Calu3 (cell line): ENCODE measurements at regions not wholly inside any gene's neighbourhood (a gene's known extent, or its start where the extent isn't known, plus 50 kb on each side); places are given as distances from the start of the nearest gene placed in this dataset.

Experiments
- BruUV-seq: library from RNA; stranded (reverse); fragments of 400-500 nt; replicated peaks from 2 replicates; lab custom pipeline; 2021; lab: Mats Ljungman, UMichigan
- CTCF ChIA-PET: fragments of 300-600 bp; sonication (Branson Sonifier 250); formaldehyde crosslinking; loops from one replicate; lab custom pipeline; 2022; ENCODE audit warnings: antibody characterized with exemption; lab: Charles Lee
- DNase-seq: peaks from one replicate; pipeline ENCODE4 v3.0.0; 2022
- H3K27ac Mint-ChIP-seq: one replicate; pipeline ENCODE4 v1.8.0; 2022; ENCODE audit warnings: mixed read lengths; ENCODE audit not compliant: unreplicated experiment
- H3K27me3 Mint-ChIP-seq: one replicate; pipeline ENCODE4 v1.8.0; 2022; ENCODE audit warnings: mixed read lengths; ENCODE audit not compliant: unreplicated experiment
- H3K36me3 Mint-ChIP-seq: one replicate; pipeline ENCODE4 v1.8.0; 2022; ENCODE audit warnings: mild to moderate bottlenecking, moderate library complexity, mixed read lengths; ENCODE audit not compliant: insufficient read depth, unreplicated experiment
- H3K4me1 Mint-ChIP-seq: one replicate; pipeline ENCODE4 v1.8.0; 2022; ENCODE audit warnings: mild to moderate bottlenecking, low read depth, mixed read lengths; ENCODE audit not compliant: unreplicated experiment
- H3K4me3 Mint-ChIP-seq: one replicate; pipeline ENCODE4 v1.8.0; 2022; ENCODE audit warnings: mild to moderate bottlenecking, low read depth, moderate library complexity, mixed read lengths; ENCODE audit not compliant: unreplicated experiment
- H3K9me3 Mint-ChIP-seq: one replicate; pipeline ENCODE4 v1.8.0; 2022; ENCODE audit warnings: low read depth, mixed read lengths; ENCODE audit not compliant: unreplicated experiment
- CTCF ChIP-seq: fragments of 200-600 bp; IDR thresholded peaks from one replicate; pipeline ENCODE4 v1.8.0; 2022; ENCODE audit warnings: antibody characterized with exemption; ENCODE audit not compliant: unreplicated experiment
- intact Hi-C: fragments of 100-400 bp; cut with micrococcal nuclease; formaldehyde crosslinking; loops from one replicate; pipeline ENCODE4 v1.10.0; 2022; ENCODE audit not compliant: unreplicated experiment

- CTCF ChIA-PET, result interaction anchor here (1.0 to 1.5 kb wide), 2 partner anchors 12 to 28 kb away, joined by 3 to 4 read pairs; no protein-coding TSS in a partner anchor
- intact Hi-C loops, result no loop called here
- DNase-seq, result no peak
- no peak for TF ChIP-seq CTCF
- no TSS peak for BruUV-seq
- H3K9me3 Mint-ChIP-seq, result no peaks in the 10 kb centered on the region
- no peaks in the 10 kb centered on the region for H3K36me3 Mint-ChIP-seq
- H3K4me1 Mint-ChIP-seq, result no peaks in the 10 kb centered on the region
- H3K27me3 Mint-ChIP-seq, result no peaks in the 10 kb centered on the region
- H3K4me3 Mint-ChIP-seq, result no peak overlapping the region
- no peak overlapping the region for H3K27ac Mint-ChIP-seq
Measured at GRCh38 chr3:107456501-107456900, 66.3 kb upstream of the BBX start.

GRCh38 chr3:107458871-107459270, 63.9 kb upstream of the BBX start:
- BruUV-seq, result no TSS peak
- CTCF ChIA-PET, result interaction anchor here (0.6 kb wide), 1 partner anchor 42 kb away, joined by 4 read pairs; no protein-coding TSS in a partner anchor
- Mint-ChIP-seq H3K4me3 (no peak overlapping the region), H3K9me3 (no peaks in the 10 kb centered on the region), H3K36me3 (no peaks in the 10 kb centered on the region), H3K27ac (no peak overlapping the region), H3K4me1 (no peaks in the 10 kb centered on the region), H3K27me3 (no peaks in the 10 kb centered on the region)
- no peak for DNase-seq
- TF ChIP-seq CTCF, result no peak
- intact Hi-C loops, result no loop called here

- H3K36me3 Mint-ChIP-seq, result no peaks in the 10 kb centered on the region
- no TSS peak for BruUV-seq
- no peak for TF ChIP-seq CTCF
- no peak overlapping the region for H3K27ac Mint-ChIP-seq
- H3K27me3 Mint-ChIP-seq, result no peaks in the 10 kb centered on the region
- no peak for DNase-seq
- no peaks in the 10 kb centered on the region for H3K4me1 Mint-ChIP-seq
- H3K9me3 Mint-ChIP-seq, result no peaks in the 10 kb centered on the region
- H3K4me3 Mint-ChIP-seq, result no peak overlapping the region
- intact Hi-C loops, result no loop called here
- CTCF ChIA-PET, result no interaction called here
Measured at GRCh38 chr3:107461721-107462120, 61.0 kb upstream of the BBX start.

GRCh38 chr3:107464037-107464436, 58.7 kb upstream of the BBX start:
- TF ChIP-seq CTCF, result no peak
- no peaks in the 10 kb centered on the region for H3K9me3 Mint-ChIP-seq
- intact Hi-C loops, result no loop called here
- no peaks in the 10 kb centered on the region for H3K27me3 Mint-ChIP-seq
- no peak overlapping the region for H3K27ac Mint-ChIP-seq
- DNase-seq, result no peak
- H3K4me3 Mint-ChIP-seq, result no peak overlapping the region
- no TSS peak for BruUV-seq
- H3K36me3 Mint-ChIP-seq, result no peaks in the 10 kb centered on the region
- CTCF ChIA-PET, result no interaction called here
- peaks cover 4% of the 10 kb centered on the region for H3K4me1 Mint-ChIP-seq
